IMR-90 (cell line): ENCODE measurements at regions not wholly inside any gene's neighbourhood (a gene's known extent, or its start where the extent isn't known, plus 50 kb on each side); places are given as distances from the start of the nearest gene placed in this dataset.

Source experiments
- ATAC-seq: fragments of 200-7000 bp; cut with Tn5 transposase; 2 replicates; pipeline ENCODE4 v1.9.1; 2020; ENCODE audit warnings: low read depth, mild to moderate bottlenecking, moderate library complexity
- BruUV-seq: library from RNA; stranded (reverse); fragments of 400-500 nt; replicated peaks from 2 replicates; lab custom pipeline; 2021; lab: Mats Ljungman, UMichigan
- CTCF ChIA-PET: fragments of 300-600 bp; formaldehyde crosslinking; extraction: SDS; loops from one replicate; lab custom pipeline; 2021; ENCODE audit warnings: antibody characterized with exemption; lab: Yijun Ruan, JAX
- POLR2A ChIA-PET: fragments of 300-600 bp; sonication (Branson Sonifier 250); formaldehyde crosslinking; loops from one replicate; lab custom pipeline; 2022; ENCODE audit warnings: antibody characterized with exemption; ENCODE audit not compliant: unreplicated experiment; lab: Charles Lee
- DNase-seq: peaks from one replicate; pipeline ENCODE4 v3.0.0; 2013
- H2AFZ ChIP-seq: replicated peaks from 2 replicates; pipeline ENCODE3; 2013; ENCODE audit warnings: low read length, mild to moderate bottlenecking; ENCODE audit not compliant: poor library complexity
- H2AK5ac ChIP-seq: 2 replicates; pipeline ENCODE4 v1.6.1; 2013; ENCODE audit warnings: low read depth, low read length, inconsistent platforms
- H2AK9ac ChIP-seq: replicated peaks from 2 replicates; pipeline ENCODE3; 2013; ENCODE audit warnings: mild to moderate bottlenecking, low read depth, low read length, moderate library complexity; ENCODE audit not compliant: poor library complexity
- H2BK120ac ChIP-seq: 2 replicates; pipeline ENCODE4 v1.6.1; 2013; ENCODE audit warnings: low read depth, low read length, inconsistent platforms
- H2BK15ac ChIP-seq: 3 replicates; pipeline ENCODE4 v1.6.1; 2013; ENCODE audit warnings: low read depth, low read length, inconsistent platforms
- H2BK20ac ChIP-seq: 2 replicates; pipeline ENCODE4 v1.6.1; 2013; ENCODE audit warnings: low read depth, mild to moderate bottlenecking, inconsistent platforms, low read length, moderate library complexity
- H2BK5ac ChIP-seq: 2 replicates; pipeline ENCODE4 v1.6.1; 2013; ENCODE audit warnings: mild to moderate bottlenecking, low read depth, low read length, inconsistent platforms; ENCODE audit not compliant: poor library complexity, severe bottlenecking
- H3K14ac ChIP-seq: replicated peaks from 2 replicates; pipeline ENCODE4 v1.6.1; 2013; ENCODE audit warnings: low read depth, low read length, inconsistent platforms
- H3K18ac ChIP-seq: 2 replicates; pipeline ENCODE4 v1.6.1; 2013; ENCODE audit warnings: low read depth, low read length, control low read depth
- H3K23ac ChIP-seq: 2 replicates; pipeline ENCODE4 v1.6.1; 2013; ENCODE audit warnings: low read depth, low read length, inconsistent platforms
- H3K27ac ChIP-seq: 2 replicates; pipeline ENCODE4 v1.5.1; 2013; ENCODE audit warnings: mild to moderate bottlenecking, control low read depth, low read length; ENCODE audit not compliant: insufficient read depth
- H3K27me3 ChIP-seq: 2 replicates; pipeline ENCODE4 v1.6.1; 2013; ENCODE audit warnings: low read length; ENCODE audit not compliant: control insufficient read depth, insufficient read depth
- H3K36me3 ChIP-seq: 2 replicates; pipeline ENCODE4 v1.6.1; 2013; ENCODE audit warnings: low read length, mixed read lengths; ENCODE audit not compliant: control insufficient read depth, insufficient read depth
- H3K4ac ChIP-seq: 2 replicates; pipeline ENCODE4 v1.6.1; 2013; ENCODE audit warnings: low read depth, low read length, inconsistent platforms
- H3K4me1 ChIP-seq: 2 replicates; pipeline ENCODE4 v1.6.1; 2013; ENCODE audit warnings: low read length, mixed read lengths; ENCODE audit not compliant: control insufficient read depth, insufficient read depth
- H3K4me2 ChIP-seq: 2 replicates; pipeline ENCODE4 v1.6.1; 2013; ENCODE audit warnings: low read depth, mild to moderate bottlenecking, control low read depth, low read length, moderate library complexity
- H3K4me3 ChIP-seq: 2 replicates; pipeline ENCODE4 v1.5.1; 2013; ENCODE audit warnings: low read depth, mild to moderate bottlenecking, control low read depth, low read length, moderate library complexity; ENCODE audit not compliant: insufficient read depth
- H3K56ac ChIP-seq: 2 replicates; pipeline ENCODE4 v1.6.1; 2013; ENCODE audit warnings: low read length, inconsistent platforms; ENCODE audit not compliant: insufficient read depth; ENCODE audit errors: extremely low read depth
- H3K79me1 ChIP-seq, 2 experiments: 2 replicates each; pipeline ENCODE4 v1.6.1; 2013; ENCODE audit warnings: low read length in 2 of 2, inconsistent platforms in 1 of 2, low read depth in 1 of 2
- H3K9ac ChIP-seq: 2 replicates; pipeline ENCODE4 v1.6.1; 2013; ENCODE audit warnings: low read depth, low read length, control low read depth
- H3K9me1 ChIP-seq: 2 replicates; pipeline ENCODE4 v1.6.1; 2013; ENCODE audit warnings: low read length, inconsistent platforms; ENCODE audit not compliant: insufficient read depth
- H3K9me3 ChIP-seq: 2 replicates; pipeline ENCODE4 v1.6.1; 2013; ENCODE audit warnings: low read length; ENCODE audit not compliant: control insufficient read depth, insufficient read depth
- H4K20me1 ChIP-seq: 2 replicates; pipeline ENCODE4 v1.6.1; 2013; ENCODE audit warnings: low read length, inconsistent platforms; ENCODE audit not compliant: insufficient read depth
- H4K5ac ChIP-seq: 2 replicates; pipeline ENCODE4 v1.6.1; 2013; ENCODE audit warnings: mild to moderate bottlenecking, low read depth, low read length, control low read depth
- H4K8ac ChIP-seq, 2 experiments: 2 replicates each; pipeline ENCODE4 v1.6.1; 2013; ENCODE audit warnings: low read depth in 2 of 2, low read length in 2 of 2, control low read depth in 1 of 2, inconsistent platforms in 1 of 2
- H4K91ac ChIP-seq: 2 replicates; pipeline ENCODE4 v1.6.1; 2013; ENCODE audit warnings: low read depth, low read length, inconsistent platforms; ENCODE audit not compliant: insufficient read depth
- BHLHE40 ChIP-seq: fragments of 150-350 bp; IDR thresholded peaks from 2 replicates; pipeline ENCODE4 v1.6.1; 2016; ENCODE audit warnings: mild to moderate bottlenecking, low read depth, low read length
- CEBPB ChIP-seq: IDR thresholded peaks from 2 replicates; pipeline ENCODE4 v1.6.1; 2012; ENCODE audit warnings: low read depth, low read length, improper control_type of control experiment
- CHD1 ChIP-seq: IDR thresholded peaks from 2 replicates; pipeline ENCODE4 v1.6.1; 2012; ENCODE audit warnings: low read depth, low read length, improper control_type of control experiment
- FOS ChIP-seq: fragments of 150-350 bp; IDR thresholded peaks from 2 replicates; pipeline ENCODE4 v1.6.1; 2016; ENCODE audit warnings: low read depth, low read length
- MAFK ChIP-seq: IDR thresholded peaks from 2 replicates; pipeline ENCODE4 v1.6.1; 2012; ENCODE audit warnings: low read depth, low read length, improper control_type of control experiment
- MAZ ChIP-seq: IDR thresholded peaks from 2 replicates; pipeline ENCODE4 v1.6.1; 2012; ENCODE audit warnings: low read depth, mild to moderate bottlenecking, low read length, improper control_type of control experiment, moderate library complexity, borderline replicate concordance
- MXI1 ChIP-seq: IDR thresholded peaks from 2 replicates; pipeline ENCODE4 v1.6.1; 2012; ENCODE audit warnings: low read depth, mild to moderate bottlenecking, low read length, moderate library complexity, borderline replicate concordance
- NFE2L2 ChIP-seq: fragments of 150-350 bp; IDR thresholded peaks from 2 replicates; pipeline ENCODE4 v1.6.1; 2016; ENCODE audit warnings: low read depth, mild to moderate bottlenecking, low read length
- POLR2A ChIP-seq: IDR thresholded peaks from 2 replicates; pipeline ENCODE4 v1.6.1; 2012; ENCODE audit warnings: mild to moderate bottlenecking, low read depth, low read length
- RAD21 ChIP-seq: IDR thresholded peaks from 2 replicates; pipeline ENCODE4 v1.6.1; 2012; ENCODE audit warnings: low read length, improper control_type of control experiment
- RCOR1 ChIP-seq: IDR thresholded peaks from 2 replicates; pipeline ENCODE4 v1.6.1; 2012; ENCODE audit warnings: mild to moderate bottlenecking, low read length, improper control_type of control experiment; ENCODE audit not compliant: insufficient replicate concordance
- RFX5 ChIP-seq: IDR thresholded peaks from 2 replicates; pipeline ENCODE4 v1.8.0; 2012; ENCODE audit warnings: low read depth, mild to moderate bottlenecking, low read length, moderate library complexity
- SMC3 ChIP-seq: fragments of 150-350 bp; IDR thresholded peaks from 2 replicates; pipeline ENCODE4 v1.6.1; 2016; ENCODE audit warnings: low read depth, mild to moderate bottlenecking, antibody characterized with exemption, low read length, moderate library complexity
- dilution Hi-C: fragments of 300-500 bp; cut with HindIII; formaldehyde crosslinking; loops from one replicate; pipeline ENCODE4 v1.14.3; 2018; ENCODE audit warnings: low sequenced_read_pairs; ENCODE audit not compliant: unreplicated experiment
- in situ Hi-C: fragments of 300-500 bp; cut with MboI; formaldehyde crosslinking; loops from 3 replicates; pipeline ENCODE4 v1.14.3; 2019; ENCODE audit warnings: low sequenced_read_pairs, inconsistent platforms, mixed read lengths
- intact Hi-C: fragments of 100-400 bp; cut with micrococcal nuclease; formaldehyde crosslinking; loops from 2 replicates; pipeline ENCODE4 v1.10.0; 2022
- TF ChIP-seq, protein P1 (sequence below): fragments of 150-350 bp; IDR thresholded peaks from 2 replicates; pipeline ENCODE4 v1.6.1; 2017; ENCODE audit warnings: mild to moderate bottlenecking, antibody characterized with exemption, low read length, low read depth
- TF ChIP-seq, protein P2 (sequence below): conservative IDR thresholded peaks from 2 replicates; pipeline ENCODE4 v1.5.1; 2012; ENCODE audit warnings: mild to moderate bottlenecking, low read depth, low read length, improper control_type of control experiment
- TF ChIP-seq, protein P3 (sequence below): fragments of 150-350 bp; IDR thresholded peaks from 2 replicates; pipeline ENCODE4 v1.6.1; 2016; ENCODE audit warnings: low read depth, mild to moderate bottlenecking, low read length, moderate library complexity, borderline replicate concordance

DNA sequence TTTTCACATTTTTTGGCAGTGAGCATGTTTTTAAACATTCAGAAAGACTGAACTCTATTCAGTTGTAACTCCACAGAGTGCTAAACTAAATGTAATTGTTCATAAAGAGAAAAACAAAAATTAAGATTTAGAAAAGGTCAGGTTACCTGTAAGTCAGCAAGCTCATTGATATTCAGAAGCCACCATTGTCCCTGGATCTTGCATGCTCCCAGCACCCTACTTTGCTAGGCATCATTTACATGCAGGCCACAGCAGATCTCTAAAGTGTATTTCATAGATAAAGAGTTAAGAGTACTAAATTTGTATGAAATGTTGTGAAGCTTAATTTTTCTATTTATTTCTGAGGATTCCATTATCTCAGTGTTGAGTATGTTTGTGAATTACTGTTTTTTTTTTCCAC is 64.8 kb upstream of the CDH19 start:
- no peak overlapping the region for H3K9ac ChIP-seq
- no peak overlapping the region for H3K18ac ChIP-seq
- H3K9me1 ChIP-seq, result no peaks in the 10 kb centered on the region
- H3K27ac ChIP-seq, result no peak overlapping the region
- no peaks in the 10 kb centered on the region for H4K20me1 ChIP-seq
- H3K27me3 ChIP-seq, result no peaks in the 10 kb centered on the region
- ATAC-seq, result no peak
- ChIA-PET POLR2A (no interaction called here), CTCF (interaction anchor here (0.6 kb wide), 2 partner anchors 419 to 1286 kb away, joined by 3 to 4 read pairs; no protein-coding TSS in a partner anchor)
- TF ChIP-seq SMC3, result no peak
- TF ChIP-seq FOS, result no peak
- no peak for TF ChIP-seq RCOR1
- no peak for TF ChIP-seq CHD1
- TF ChIP-seq, protein P1, sequence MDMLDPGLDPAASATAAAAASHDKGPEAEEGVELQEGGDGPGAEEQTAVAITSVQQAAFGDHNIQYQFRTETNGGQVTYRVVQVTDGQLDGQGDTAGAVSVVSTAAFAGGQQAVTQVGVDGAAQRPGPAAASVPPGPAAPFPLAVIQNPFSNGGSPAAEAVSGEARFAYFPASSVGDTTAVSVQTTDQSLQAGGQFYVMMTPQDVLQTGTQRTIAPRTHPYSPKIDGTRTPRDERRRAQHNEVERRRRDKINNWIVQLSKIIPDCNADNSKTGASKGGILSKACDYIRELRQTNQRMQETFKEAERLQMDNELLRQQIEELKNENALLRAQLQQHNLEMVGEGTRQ, result no peak
- TF ChIP-seq NFE2L2, result no peak
- TF ChIP-seq MAZ, result no peak
- TF ChIP-seq RAD21, result no peak
- no peak for TF ChIP-seq MAFK
- TF ChIP-seq POLR2A, result no peak
- no peak for TF ChIP-seq RFX5
- TF ChIP-seq CEBPB, result no peak
- TF ChIP-seq MXI1, result no peak
- no peak for TF ChIP-seq BHLHE40
- TF ChIP-seq, protein P2, sequence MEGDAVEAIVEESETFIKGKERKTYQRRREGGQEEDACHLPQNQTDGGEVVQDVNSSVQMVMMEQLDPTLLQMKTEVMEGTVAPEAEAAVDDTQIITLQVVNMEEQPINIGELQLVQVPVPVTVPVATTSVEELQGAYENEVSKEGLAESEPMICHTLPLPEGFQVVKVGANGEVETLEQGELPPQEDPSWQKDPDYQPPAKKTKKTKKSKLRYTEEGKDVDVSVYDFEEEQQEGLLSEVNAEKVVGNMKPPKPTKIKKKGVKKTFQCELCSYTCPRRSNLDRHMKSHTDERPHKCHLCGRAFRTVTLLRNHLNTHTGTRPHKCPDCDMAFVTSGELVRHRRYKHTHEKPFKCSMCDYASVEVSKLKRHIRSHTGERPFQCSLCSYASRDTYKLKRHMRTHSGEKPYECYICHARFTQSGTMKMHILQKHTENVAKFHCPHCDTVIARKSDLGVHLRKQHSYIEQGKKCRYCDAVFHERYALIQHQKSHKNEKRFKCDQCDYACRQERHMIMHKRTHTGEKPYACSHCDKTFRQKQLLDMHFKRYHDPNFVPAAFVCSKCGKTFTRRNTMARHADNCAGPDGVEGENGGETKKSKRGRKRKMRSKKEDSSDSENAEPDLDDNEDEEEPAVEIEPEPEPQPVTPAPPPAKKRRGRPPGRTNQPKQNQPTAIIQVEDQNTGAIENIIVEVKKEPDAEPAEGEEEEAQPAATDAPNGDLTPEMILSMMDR, result no peak
- TF ChIP-seq, protein P3, sequence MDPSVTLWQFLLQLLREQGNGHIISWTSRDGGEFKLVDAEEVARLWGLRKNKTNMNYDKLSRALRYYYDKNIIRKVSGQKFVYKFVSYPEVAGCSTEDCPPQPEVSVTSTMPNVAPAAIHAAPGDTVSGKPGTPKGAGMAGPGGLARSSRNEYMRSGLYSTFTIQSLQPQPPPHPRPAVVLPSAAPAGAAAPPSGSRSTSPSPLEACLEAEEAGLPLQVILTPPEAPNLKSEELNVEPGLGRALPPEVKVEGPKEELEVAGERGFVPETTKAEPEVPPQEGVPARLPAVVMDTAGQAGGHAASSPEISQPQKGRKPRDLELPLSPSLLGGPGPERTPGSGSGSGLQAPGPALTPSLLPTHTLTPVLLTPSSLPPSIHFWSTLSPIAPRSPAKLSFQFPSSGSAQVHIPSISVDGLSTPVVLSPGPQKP, result no peak
- H3K79me1 ChIP-seq, result no peaks in the 10 kb centered on the region
- no peak for DNase-seq
- no TSS peak for BruUV-seq
- no peak overlapping the region for H3K4me2 ChIP-seq
- dilution Hi-C loops, result no loop called here
- no peak overlapping the region for H2BK120ac ChIP-seq
- H3K9me3 ChIP-seq, result peaks cover 4% of the 10 kb centered on the region
- no peak overlapping the region for H3K23ac ChIP-seq
- H2AK9ac ChIP-seq, result no peak overlapping the region
- no peak overlapping the region for H2AFZ ChIP-seq
- no peak overlapping the region for H2BK5ac ChIP-seq
- H4K5ac ChIP-seq, result no peak overlapping the region
- H3K4me1 ChIP-seq, result no peaks in the 10 kb centered on the region
- no peak overlapping the region for H3K56ac ChIP-seq
- intact Hi-C loops, result no loop called here
- in situ Hi-C loops, result no loop called here
- no peak overlapping the region for H4K91ac ChIP-seq
- no peak overlapping the region for H4K8ac ChIP-seq
- no peak overlapping the region for H2BK20ac ChIP-seq
- H3K14ac ChIP-seq, result no peak overlapping the region
- no peak overlapping the region for H2AK5ac ChIP-seq
- H2BK15ac ChIP-seq, result no peak overlapping the region
- H3K4me3 ChIP-seq, result no peak overlapping the region
- no peaks in the 10 kb centered on the region for H3K36me3 ChIP-seq
- no peak overlapping the region for H3K4ac ChIP-seq
